Fibroblast of skin of left biceps (primary cell): ENCODE measurements at regions not wholly inside any gene's neighbourhood (a gene's known extent, or its start where the extent isn't known, plus 50 kb on each side); places are given as distances from the start of the nearest gene placed in this dataset.

Experiments
- DNase-seq, 2 experiments: peaks; one replicate each; pipeline ENCODE4 v3.0.0-alpha.2; 2013; ENCODE audit warnings: low read depth in 2 of 2

- DNase-seq: no peak
Observed at GRCh38 chr14:101242442-101243385, 318.6 kb upstream of the DIO3 start.

- DNase-seq: no peak
Observed at GRCh38 chr14:101243587-101244338, 317.5 kb upstream of the DIO3 start.

GRCh38 chr14:101246894-101247841 lies 314.1 kb upstream of the DIO3 start:
- DNase-seq: no peak

- no peak for DNase-seq
Observed at GRCh38 chr14:101247842-101248725, 313.2 kb upstream of the DIO3 start.

GRCh38 chr14:101248840-101249675 lies 312.2 kb upstream of the DIO3 start:
- DNase-seq: no peak

GRCh38 chr14:101249676-101250036 lies 311.6 kb upstream of the DIO3 start:
- no peak for DNase-seq

GRCh38 chr14:101250336-101250947 lies 310.9 kb upstream of the DIO3 start:
- no peak for DNase-seq

- no peak for DNase-seq
Observed at GRCh38 chr14:101250948-101251811, 310.1 kb upstream of the DIO3 start.

- no peak for DNase-seq
Observed at GRCh38 chr14:101251812-101252442, 309.4 kb upstream of the DIO3 start.

- no peak for DNase-seq
Observed at GRCh38 chr14:101252443-101253214, 308.7 kb upstream of the DIO3 start.

- DNase-seq: no peak
Observed at GRCh38 chr14:101253948-101254347, 307.3 kb upstream of the DIO3 start.

GRCh38 chr14:101254805-101255764 lies 306.2 kb upstream of the DIO3 start:
- no peak for DNase-seq

GRCh38 chr14:101255765-101256125 lies 305.6 kb upstream of the DIO3 start:
- no peak for DNase-seq

GRCh38 chr14:101256266-101256665 lies 305.0 kb upstream of the DIO3 start:
- DNase-seq: no peak

- no peak for DNase-seq
Observed at GRCh38 chr14:101257551-101257950, 303.7 kb upstream of the DIO3 start.

GRCh38 chr14:101259748-101260147 lies 301.5 kb upstream of the DIO3 start:
- no peak for DNase-seq
